ENCODE measurements at regions not wholly inside any gene's neighbourhood (a gene's known extent, or its start where the extent isn't known, plus 50 kb on each side); places are given as distances from the start of the nearest gene placed in this dataset.
A peak's percentile ranks its signal among the peaks of the same experiment; 100 is the strongest.

DNA sequence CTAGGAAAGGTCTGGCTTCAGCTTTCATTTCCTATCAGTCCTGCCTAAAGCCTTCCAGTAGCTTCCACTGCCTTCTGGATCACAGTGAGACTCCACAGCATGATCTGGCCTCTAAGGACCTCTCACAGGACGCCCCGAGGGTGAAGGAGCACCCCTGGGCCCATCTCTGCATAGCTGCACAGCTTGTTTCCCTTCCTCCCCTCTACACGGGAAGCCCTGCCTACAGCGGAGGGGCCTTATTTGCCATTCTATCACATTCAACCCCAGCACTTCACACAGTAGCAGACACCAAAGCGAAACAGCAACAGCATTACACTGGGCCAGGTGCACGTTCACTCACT, 162.3 kb upstream of the GRK3 start:
- 88 to 96% (median 91%) methylated on average over 6 of the region's 6 CpGs for WGBS, 3 donors
- no peak overlapping the region for H3K27ac ChIP-seq
- intact Hi-C loops (cut with DNase I): no loop called here
- no peak overlapping the region for H3K4me3 ChIP-seq
- no peaks in the 10 kb centered on the region for H3K9me3 ChIP-seq
- no peaks in the 10 kb centered on the region for H3K36me3 ChIP-seq (ENCODE audit: insufficient read depth in 1 of 2, low read depth in 1 of 2)
- H3K27me3 ChIP-seq (ENCODE audit: insufficient read depth in 3 of 3, low read length in 2 of 3): no peaks in the 10 kb centered on the region
- TF ChIP-seq, protein P1, sequence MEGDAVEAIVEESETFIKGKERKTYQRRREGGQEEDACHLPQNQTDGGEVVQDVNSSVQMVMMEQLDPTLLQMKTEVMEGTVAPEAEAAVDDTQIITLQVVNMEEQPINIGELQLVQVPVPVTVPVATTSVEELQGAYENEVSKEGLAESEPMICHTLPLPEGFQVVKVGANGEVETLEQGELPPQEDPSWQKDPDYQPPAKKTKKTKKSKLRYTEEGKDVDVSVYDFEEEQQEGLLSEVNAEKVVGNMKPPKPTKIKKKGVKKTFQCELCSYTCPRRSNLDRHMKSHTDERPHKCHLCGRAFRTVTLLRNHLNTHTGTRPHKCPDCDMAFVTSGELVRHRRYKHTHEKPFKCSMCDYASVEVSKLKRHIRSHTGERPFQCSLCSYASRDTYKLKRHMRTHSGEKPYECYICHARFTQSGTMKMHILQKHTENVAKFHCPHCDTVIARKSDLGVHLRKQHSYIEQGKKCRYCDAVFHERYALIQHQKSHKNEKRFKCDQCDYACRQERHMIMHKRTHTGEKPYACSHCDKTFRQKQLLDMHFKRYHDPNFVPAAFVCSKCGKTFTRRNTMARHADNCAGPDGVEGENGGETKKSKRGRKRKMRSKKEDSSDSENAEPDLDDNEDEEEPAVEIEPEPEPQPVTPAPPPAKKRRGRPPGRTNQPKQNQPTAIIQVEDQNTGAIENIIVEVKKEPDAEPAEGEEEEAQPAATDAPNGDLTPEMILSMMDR (IDR thresholded peaks at IDR 0.05): no peak
- peaks cover 26% of the 10 kb centered on the region for H3K4me1 ChIP-seq
- no peak for DNase-seq
- no peak for ATAC-seq

DNA sequence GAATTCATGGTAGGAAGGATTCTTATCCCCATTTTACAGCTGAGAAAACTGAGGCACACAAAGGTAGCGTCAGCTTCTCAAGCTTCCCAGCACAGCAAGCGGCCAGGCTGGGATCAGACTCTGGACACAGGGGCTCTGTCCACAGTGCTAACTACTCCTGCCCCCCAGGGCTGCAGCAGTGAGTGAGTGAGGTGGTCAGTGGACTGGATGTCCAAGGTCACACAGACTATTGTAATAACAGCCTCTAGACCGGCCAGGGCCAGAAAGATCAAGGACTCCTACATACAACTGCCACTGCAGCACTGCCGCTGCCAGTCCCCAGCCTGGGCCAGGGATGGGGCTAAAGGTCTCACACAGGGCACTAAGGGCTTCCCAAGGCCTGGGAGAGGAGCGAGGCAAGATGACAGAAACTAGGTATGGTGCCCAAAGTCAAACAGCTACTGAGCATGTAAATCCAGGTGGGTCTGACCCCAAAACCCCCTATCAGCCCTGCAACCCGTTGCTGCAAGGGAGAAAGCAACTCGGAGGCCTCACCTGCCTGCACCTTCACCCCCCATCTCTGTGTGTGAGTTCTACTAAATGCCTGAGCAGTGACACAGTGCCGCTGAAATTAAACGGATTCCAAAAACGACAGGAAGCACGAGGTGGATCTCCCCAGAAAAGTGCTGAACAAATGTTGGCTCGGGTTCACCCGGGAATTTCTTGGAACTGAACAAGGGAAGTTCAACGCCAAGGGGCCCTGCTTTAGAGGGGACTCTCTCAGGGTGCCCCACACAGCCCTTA, 161.8 kb upstream of the GRK3 start:
- ATAC-seq (no peak), DNase-seq (no peak)
- H3K36me3 ChIP-seq (ENCODE audit: insufficient read depth in 1 of 2, low read depth in 1 of 2): no peaks in the 10 kb centered on the region
- peak overlapping the region; percentile 19 for H3K27ac ChIP-seq
- H3K4me3 ChIP-seq: peak overlapping the region; percentile 79
- WGBS, 3 donors: 42 to 53% (median 44%) methylated on average over 14 of the region's 14 CpGs
- H3K4me1 ChIP-seq: peaks cover 26% of the 10 kb centered on the region
- H3K9me3 ChIP-seq: no peaks in the 10 kb centered on the region
- H3K27me3 ChIP-seq (ENCODE audit: insufficient read depth in 3 of 3, low read length in 2 of 3): no peaks in the 10 kb centered on the region
- intact Hi-C loops (cut with DNase I): no loop called here
- TF ChIP-seq, protein P1 (IDR thresholded peaks at IDR 0.05): no peak

DNA sequence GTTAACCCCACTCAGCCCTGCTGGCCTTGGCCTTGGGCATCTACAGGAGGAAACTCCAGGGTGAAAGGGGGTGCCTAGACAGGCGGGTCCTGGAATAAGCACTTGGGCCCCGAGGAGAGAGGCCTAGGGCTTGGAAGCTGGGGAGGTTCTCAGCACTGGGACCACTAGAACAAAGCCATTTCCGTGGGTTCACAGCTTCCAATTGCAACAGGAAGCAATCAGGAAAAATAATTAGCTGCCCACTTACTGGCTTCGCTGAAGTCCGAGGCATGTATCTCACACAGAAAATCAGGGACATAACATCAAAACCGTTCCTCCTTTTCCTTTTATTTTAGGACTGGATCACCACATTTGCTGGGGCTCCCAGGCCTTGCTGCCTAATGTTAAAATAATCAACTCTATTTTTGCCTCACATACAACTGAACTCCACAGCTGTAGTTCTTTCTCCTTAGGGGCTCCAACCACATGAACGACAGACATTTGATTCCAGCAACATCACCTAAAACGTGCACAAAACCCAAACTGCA, 161.1 kb upstream of the GRK3 start:
- no peaks in the 10 kb centered on the region for H3K36me3 ChIP-seq (ENCODE audit: insufficient read depth in 1 of 2, low read depth in 1 of 2)
- intact Hi-C loops (cut with DNase I): no loop called here
- DNase-seq (no peak), ATAC-seq (no peak)
- TF ChIP-seq, protein P1 (IDR thresholded peaks at IDR 0.05): no peak
- 44 to 52% (median 49%) methylated on average over 8 of the region's 8 CpGs for WGBS, 3 donors
- H3K27me3 ChIP-seq (ENCODE audit: insufficient read depth in 3 of 3, low read length in 2 of 3): no peaks in the 10 kb centered on the region
- H3K4me1 ChIP-seq: peaks cover 26% of the 10 kb centered on the region
- no peaks in the 10 kb centered on the region for H3K9me3 ChIP-seq
- peak overlapping the region; percentile 79 for H3K4me3 ChIP-seq
- peak overlapping the region; percentile 19 for H3K27ac ChIP-seq

DNA sequence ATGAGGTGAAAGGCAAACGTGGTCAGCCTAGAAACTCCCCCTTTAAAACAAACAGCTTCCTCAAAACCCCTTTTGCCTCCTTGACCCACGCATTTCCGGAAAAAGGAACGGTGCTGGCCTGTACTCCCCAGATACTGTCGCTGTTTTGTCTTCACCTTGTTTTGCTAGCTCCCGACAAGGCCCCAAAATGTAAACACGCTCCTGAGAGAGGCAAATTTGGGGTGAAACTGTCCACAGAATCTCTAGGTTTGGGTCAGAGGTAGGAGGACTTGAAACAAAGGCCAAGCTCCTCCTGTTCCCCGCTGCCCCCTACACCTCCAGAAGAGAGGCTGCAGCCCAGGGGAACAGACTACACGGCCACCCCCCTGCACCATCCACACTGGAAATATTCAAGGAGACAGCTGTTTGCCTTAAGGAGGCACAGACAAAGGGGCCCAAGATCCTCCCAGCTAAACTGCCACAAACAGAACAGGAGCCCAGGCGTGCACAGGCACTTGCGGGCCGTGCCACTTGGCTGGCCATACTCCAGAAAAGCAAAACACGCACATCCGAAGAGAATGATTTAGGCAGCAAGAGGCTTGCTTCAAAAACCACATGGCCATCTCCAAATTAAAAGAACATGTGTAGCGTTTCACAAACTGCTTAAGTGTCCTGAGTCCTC, 160.5 kb upstream of the GRK3 start:
- 35 to 47% (median 35%) methylated on average over 15 of the region's 15 CpGs for WGBS, 3 donors
- DNase-seq (no peak), ATAC-seq (peak in 1 of 4 donors; percentile 25)
- no peaks in the 10 kb centered on the region for H3K9me3 ChIP-seq
- H3K4me1 ChIP-seq: peaks cover 26% of the 10 kb centered on the region
- TF ChIP-seq, protein P1 (IDR thresholded peaks at IDR 0.05): no peak
- H3K27me3 ChIP-seq (ENCODE audit: insufficient read depth in 3 of 3, low read length in 2 of 3): no peaks in the 10 kb centered on the region
- H3K4me3 ChIP-seq: peak overlapping the region; percentile 79
- intact Hi-C loops (cut with DNase I): no loop called here
- H3K36me3 ChIP-seq (ENCODE audit: insufficient read depth in 1 of 2, low read depth in 1 of 2): no peaks in the 10 kb centered on the region
- peak overlapping the region; percentile 77 for H3K27ac ChIP-seq
